ENCODE measurements at regions not wholly inside any gene's neighbourhood (a gene's known extent, or its start where the extent isn't known, plus 50 kb on each side); places are given as distances from the start of the nearest gene placed in this dataset.

DNA sequence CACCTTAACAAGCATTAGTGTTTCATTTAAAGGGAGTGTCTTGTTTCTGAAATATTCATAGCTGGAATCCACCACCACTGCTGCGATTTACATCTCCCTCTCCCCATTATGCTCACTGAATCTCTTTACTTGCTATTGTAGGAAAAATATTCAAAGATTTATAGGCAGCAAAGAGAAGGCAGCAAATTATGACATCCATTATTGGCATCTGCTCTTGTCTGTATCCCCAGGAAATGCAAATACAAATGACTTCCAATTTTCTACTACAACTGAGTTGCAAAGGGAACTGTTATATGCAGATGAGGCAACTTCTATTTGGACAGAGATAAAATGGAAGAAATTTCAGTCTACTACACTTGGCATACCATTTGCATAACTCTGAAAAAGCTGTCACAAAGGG lies 88.4 kb upstream of the PRKD1 start:
- H3K36me3 ChIP-seq (ENCODE audit: insufficient read depth, low read length, poor library complexity, severe bottlenecking) = no peaks in the 10 kb centered on the region
- CTCF ChIA-PET = no interaction called here
- intact Hi-C loops (cut with micrococcal nuclease; ENCODE audit: unreplicated experiment) = no loop called here
- H3K27ac ChIP-seq (ENCODE audit: low read depth, low read length, poor library complexity, severe bottlenecking) = no peak overlapping the region
- no peaks in the 10 kb centered on the region for H3K27me3 ChIP-seq (replicated peaks; ENCODE audit: insufficient read depth, low read depth, low read length, poor library complexity)
- no peaks in the 10 kb centered on the region for H3K4me1 ChIP-seq (ENCODE audit: insufficient read depth, low read length, poor library complexity, severe bottlenecking)
- DNase-seq (ENCODE audit: low spot score) = no peak
- POLR2A ChIA-PET (ENCODE audit: low non-redundant PET) = interaction anchor here (0.6 kb wide), 1 partner anchor 467 kb away, joined by 3 read pairs; no protein-coding TSS in a partner anchor
- H3K4me3 ChIP-seq (ENCODE audit: low read depth, low read length, poor library complexity, severe bottlenecking) = no peak overlapping the region
- no peaks in the 10 kb centered on the region for H3K9me3 ChIP-seq (ENCODE audit: low read depth, low read length, poor library complexity, severe bottlenecking)
- BruUV-seq (replicated peaks) = no TSS peak
- TF ChIP-seq, protein P1, sequence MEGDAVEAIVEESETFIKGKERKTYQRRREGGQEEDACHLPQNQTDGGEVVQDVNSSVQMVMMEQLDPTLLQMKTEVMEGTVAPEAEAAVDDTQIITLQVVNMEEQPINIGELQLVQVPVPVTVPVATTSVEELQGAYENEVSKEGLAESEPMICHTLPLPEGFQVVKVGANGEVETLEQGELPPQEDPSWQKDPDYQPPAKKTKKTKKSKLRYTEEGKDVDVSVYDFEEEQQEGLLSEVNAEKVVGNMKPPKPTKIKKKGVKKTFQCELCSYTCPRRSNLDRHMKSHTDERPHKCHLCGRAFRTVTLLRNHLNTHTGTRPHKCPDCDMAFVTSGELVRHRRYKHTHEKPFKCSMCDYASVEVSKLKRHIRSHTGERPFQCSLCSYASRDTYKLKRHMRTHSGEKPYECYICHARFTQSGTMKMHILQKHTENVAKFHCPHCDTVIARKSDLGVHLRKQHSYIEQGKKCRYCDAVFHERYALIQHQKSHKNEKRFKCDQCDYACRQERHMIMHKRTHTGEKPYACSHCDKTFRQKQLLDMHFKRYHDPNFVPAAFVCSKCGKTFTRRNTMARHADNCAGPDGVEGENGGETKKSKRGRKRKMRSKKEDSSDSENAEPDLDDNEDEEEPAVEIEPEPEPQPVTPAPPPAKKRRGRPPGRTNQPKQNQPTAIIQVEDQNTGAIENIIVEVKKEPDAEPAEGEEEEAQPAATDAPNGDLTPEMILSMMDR (conservative IDR thresholded peaks at IDR 0.05; ENCODE audit: low read depth, low read length) = no peak
- no peak for TF ChIP-seq EZH2 (IDR thresholded peaks at IDR 0.05; ENCODE audit: borderline replicate concordance, low read depth, low read length, poor library complexity, severe bottlenecking)

DNA sequence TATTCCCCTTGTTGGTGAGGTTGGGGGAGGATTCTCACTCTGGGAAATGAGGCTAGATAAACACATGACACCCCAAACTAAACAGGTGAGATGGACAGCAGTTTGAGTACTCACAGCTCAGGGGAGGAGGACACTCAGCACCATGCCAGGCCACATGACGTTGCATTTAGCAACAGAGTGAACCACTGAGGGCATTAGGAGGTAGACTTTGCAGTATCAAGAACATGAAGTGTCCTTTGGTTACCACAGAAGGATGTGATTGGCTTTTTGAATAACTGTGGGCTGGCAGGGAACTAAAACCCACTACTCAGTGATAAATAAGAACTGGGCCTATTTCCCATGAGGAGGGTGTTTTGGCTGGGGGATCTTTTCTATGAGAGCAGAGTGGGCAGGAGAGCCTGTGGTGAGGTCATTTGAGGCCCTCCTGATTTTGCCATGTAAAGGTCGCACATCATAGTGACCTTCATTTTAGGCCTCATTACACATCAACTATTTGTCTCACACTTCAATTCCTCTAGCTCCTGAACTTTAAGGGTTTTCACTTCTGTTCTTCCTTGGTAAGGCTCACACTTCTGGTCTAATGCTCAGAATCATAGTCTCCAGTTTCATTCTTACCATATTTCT lies 89.8 kb upstream of the PRKD1 start:
- Histone ChIP-seq H3K27me3 (replicated peaks; ENCODE audit: insufficient read depth, low read depth, low read length, poor library complexity) (no peaks in the 10 kb centered on the region), H3K4me3 (ENCODE audit: low read depth, low read length, poor library complexity, severe bottlenecking) (no peak overlapping the region), H3K9me3 (ENCODE audit: low read depth, low read length, poor library complexity, severe bottlenecking) (no peaks in the 10 kb centered on the region), H3K36me3 (ENCODE audit: insufficient read depth, low read length, poor library complexity, severe bottlenecking) (no peaks in the 10 kb centered on the region), H3K27ac (ENCODE audit: low read depth, low read length, poor library complexity, severe bottlenecking) (no peak overlapping the region), H3K4me1 (ENCODE audit: insufficient read depth, low read length, poor library complexity, severe bottlenecking) (no peaks in the 10 kb centered on the region)
- no peak for TF ChIP-seq EZH2 (IDR thresholded peaks at IDR 0.05; ENCODE audit: borderline replicate concordance, low read depth, low read length, poor library complexity, severe bottlenecking)
- TF ChIP-seq, protein P1 (conservative IDR thresholded peaks at IDR 0.05; ENCODE audit: low read depth, low read length) = no peak
- ChIA-PET CTCF (no interaction called here), POLR2A (ENCODE audit: low non-redundant PET) (no interaction called here)
- intact Hi-C loops (cut with micrococcal nuclease; ENCODE audit: unreplicated experiment) = no loop called here
- DNase-seq (ENCODE audit: low spot score) = no peak
- no TSS peak for BruUV-seq (replicated peaks)

- ChIA-PET POLR2A (ENCODE audit: low non-redundant PET) (no interaction called here), CTCF (no interaction called here)
- Histone ChIP-seq H3K4me3 (ENCODE audit: low read depth, low read length, poor library complexity, severe bottlenecking) (no peak overlapping the region), H3K4me1 (ENCODE audit: insufficient read depth, low read length, poor library complexity, severe bottlenecking) (no peaks in the 10 kb centered on the region), H3K27me3 (replicated peaks; ENCODE audit: insufficient read depth, low read depth, low read length, poor library complexity) (no peaks in the 10 kb centered on the region), H3K9me3 (ENCODE audit: low read depth, low read length, poor library complexity, severe bottlenecking) (no peaks in the 10 kb centered on the region), H3K36me3 (ENCODE audit: insufficient read depth, low read length, poor library complexity, severe bottlenecking) (no peaks in the 10 kb centered on the region), H3K27ac (ENCODE audit: low read depth, low read length, poor library complexity, severe bottlenecking) (no peak overlapping the region)
- TF ChIP-seq, protein P1 (conservative IDR thresholded peaks at IDR 0.05; ENCODE audit: low read depth, low read length) = no peak
- no peak for TF ChIP-seq EZH2 (IDR thresholded peaks at IDR 0.05; ENCODE audit: borderline replicate concordance, low read depth, low read length, poor library complexity, severe bottlenecking)
- no peak for DNase-seq (ENCODE audit: low spot score)
- BruUV-seq (replicated peaks) = no TSS peak
- intact Hi-C loops (cut with micrococcal nuclease; ENCODE audit: unreplicated experiment) = no loop called here
Observed at GRCh38 chr14:30020271-30020670, 92.6 kb upstream of the PRKD1 start.
